CD4-positive, alpha-beta T cell (primary cell): ENCODE measurements at regions not wholly inside any gene's neighbourhood (a gene's known extent, or its start where the extent isn't known, plus 50 kb on each side); places are given as distances from the start of the nearest gene placed in this dataset.

ENCODE experiments used
- ATAC-seq: fragments of 200-7000 bp; cut with Tn5 transposase; one replicate; pipeline ENCODE4 v1.10.0; 2022; ENCODE audit warnings: mild to moderate bottlenecking; ENCODE audit not compliant: poor library complexity
- CTCF ChIA-PET: fragments of 350-600 bp; sonication (Branson Sonifier 250); formaldehyde crosslinking; loops from one replicate; lab custom pipeline; 2021; ENCODE audit warnings: antibody characterized with exemption, inconsistent platforms; lab: Charles Lee
- POLR2A ChIA-PET: fragments of 350-600 bp; sonication (Branson Sonifier 250); formaldehyde crosslinking; loops from one replicate; lab custom pipeline; 2021; ENCODE audit warnings: antibody characterized with exemption, inconsistent platforms; lab: Charles Lee
- DNase-seq, 14 experiments: peaks; one replicate each; pipeline ENCODE4 v3.0.0-alpha.2; 2013 to 2020; ENCODE audit warnings: mixed read lengths in 2 of 14
- H3K27ac ChIP-seq, 2 donors: one replicate each; pipeline versions ENCODE4 v1.5.1 to v1.7.0; 2013; ENCODE audit warnings: low read length in 2 of 2, low read depth in 1 of 2, mild to moderate bottlenecking in 1 of 2
- H3K27me3 ChIP-seq, 2 experiments: 1 replicate in 1 of 2; 2 replicates in 1 of 2; pipeline versions ENCODE4 v1.6.1 to v1.7.0; 2013; ENCODE audit warnings: low read length in 2 of 2, control low read depth in 1 of 2, mild to moderate bottlenecking in 1 of 2, moderate library complexity in 1 of 2; ENCODE audit not compliant: insufficient read depth in 2 of 2, control insufficient read depth in 1 of 2
- H3K36me3 ChIP-seq: one replicate; pipeline ENCODE4 v1.6.1; 2013; ENCODE audit warnings: low read length, control low read depth; ENCODE audit not compliant: insufficient read depth
- H3K4me1 ChIP-seq: one replicate; pipeline ENCODE4 v1.6.1; 2013; ENCODE audit warnings: low read length, control low read depth; ENCODE audit not compliant: insufficient read depth
- H3K4me3 ChIP-seq: one replicate; pipeline ENCODE4 v1.5.1; 2013; ENCODE audit warnings: mild to moderate bottlenecking, low read length, moderate library complexity
- H3K9me3 ChIP-seq, 2 experiments: 1 replicate in 1 of 2; 2 replicates in 1 of 2; pipeline versions ENCODE4 v1.6.1 to v1.7.0; 2013; ENCODE audit warnings: low read length in 2 of 2, mild to moderate bottlenecking in 2 of 2, control low read depth in 1 of 2, moderate library complexity in 1 of 2; ENCODE audit not compliant: control insufficient read depth in 1 of 2, insufficient read depth in 1 of 2
- H3K27ac Mint-ChIP-seq: one replicate; pipeline ENCODE4 v1.8.0; 2020; ENCODE audit warnings: mixed read lengths
- H3K27me3 Mint-ChIP-seq: one replicate; pipeline ENCODE4 v1.8.0; 2021; ENCODE audit warnings: mixed read lengths
- H3K36me3 Mint-ChIP-seq: one replicate; pipeline ENCODE4 v1.8.0; 2021; ENCODE audit warnings: low read depth, mixed read lengths
- H3K4me1 Mint-ChIP-seq: one replicate; pipeline ENCODE4 v1.8.0; 2021; ENCODE audit warnings: low read depth, mixed read lengths
- H3K4me3 Mint-ChIP-seq: one replicate; pipeline ENCODE4 v1.8.0; 2020; ENCODE audit warnings: mild to moderate bottlenecking, mixed read lengths
- H3K9me3 Mint-ChIP-seq: one replicate; pipeline ENCODE4 v1.8.0; 2020; ENCODE audit warnings: mixed read lengths
- CTCF ChIP-seq: fragments of 200-600 bp; IDR thresholded peaks from one replicate; pipeline ENCODE4 v1.8.0; 2022; ENCODE audit warnings: antibody characterized with exemption, mild to moderate bottlenecking
- intact Hi-C, 2 experiments: fragments of 100-400 bp; cut with DNase I in 1 of 2; cut with micrococcal nuclease in 1 of 2; formaldehyde crosslinking; loops; one replicate each; pipeline versions ENCODE4 v1.15.1 to v1.9.0; 2023 to 2025; cut with DNase I, micrococcal nuclease

DNA sequence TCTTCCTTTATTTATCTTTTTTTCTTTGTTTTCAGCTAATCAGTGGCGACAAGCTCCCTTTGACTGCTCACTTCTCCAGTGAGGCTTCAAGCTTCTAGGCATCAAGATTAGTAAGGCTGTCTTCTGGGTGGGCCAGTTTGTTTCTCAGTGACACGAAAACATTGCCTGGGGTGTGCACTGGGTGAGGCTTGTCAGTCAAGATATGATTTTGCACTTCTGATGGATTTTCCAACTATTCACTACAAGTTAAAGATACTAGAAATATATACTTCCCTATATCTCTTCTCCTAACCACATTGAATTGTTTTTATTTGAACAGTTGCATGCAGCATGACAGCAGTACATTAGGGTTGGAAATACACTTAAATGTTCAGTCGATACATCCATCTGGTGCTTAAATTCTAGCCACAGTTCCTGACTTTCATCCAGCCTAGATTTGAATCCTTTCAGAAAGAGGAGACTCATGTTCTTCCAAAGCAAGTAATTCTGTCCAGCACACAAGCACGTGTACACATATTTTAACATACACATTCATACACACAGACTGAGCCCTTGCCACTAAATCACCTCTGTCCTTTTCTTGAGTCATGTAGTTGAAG, 275.6 kb upstream of the NOVA1 start:
- ATAC-seq (no peak), DNase-seq (no peak)
- Mint-ChIP-seq H3K4me1 (no peaks in the 10 kb centered on the region), H3K27ac (no peak overlapping the region), H3K4me3 (no peak overlapping the region), H3K9me3 (peaks cover 20% of the 10 kb centered on the region), H3K27me3 (no peaks in the 10 kb centered on the region), H3K36me3 (no peaks in the 10 kb centered on the region)
- TF ChIP-seq CTCF = no peak
- H3K9me3 ChIP-seq = peaks cover 0 to 13% of the 10 kb centered on the region in 2 experiments
- H3K4me1 ChIP-seq = no peaks in the 10 kb centered on the region
- ChIA-PET CTCF (no interaction called here), POLR2A (no interaction called here)
- H3K27me3 ChIP-seq = no peaks in the 10 kb centered on the region
- no peaks in the 10 kb centered on the region for H3K36me3 ChIP-seq
- H3K27ac ChIP-seq = no peak overlapping the region
- no peak overlapping the region for H3K4me3 ChIP-seq
- intact Hi-C loops = no loop called here

- H3K36me3 ChIP-seq = no peaks in the 10 kb centered on the region
- peaks cover 9% of the 10 kb centered on the region for H3K9me3 Mint-ChIP-seq
- no peaks in the 10 kb centered on the region for H3K36me3 Mint-ChIP-seq
- no peak overlapping the region for H3K4me3 ChIP-seq
- no peak overlapping the region for H3K27ac Mint-ChIP-seq
- ATAC-seq = no peak
- H3K27me3 ChIP-seq = no peaks in the 10 kb centered on the region
- H3K27ac ChIP-seq = no peak overlapping the region
- peaks cover 5 to 12% of the 10 kb centered on the region in 2 experiments for H3K9me3 ChIP-seq
- DNase-seq = no peak
- intact Hi-C loops = no loop called here
- no peaks in the 10 kb centered on the region for H3K4me1 ChIP-seq
- no peaks in the 10 kb centered on the region for H3K27me3 Mint-ChIP-seq
- TF ChIP-seq CTCF = no peak
- CTCF ChIA-PET = no interaction called here
- no peaks in the 10 kb centered on the region for H3K4me1 Mint-ChIP-seq
- H3K4me3 Mint-ChIP-seq = no peak overlapping the region
- POLR2A ChIA-PET = no interaction called here
Measured at GRCh38 chr14:26887847-26888246, 290.0 kb upstream of the NOVA1 start.

DNA sequence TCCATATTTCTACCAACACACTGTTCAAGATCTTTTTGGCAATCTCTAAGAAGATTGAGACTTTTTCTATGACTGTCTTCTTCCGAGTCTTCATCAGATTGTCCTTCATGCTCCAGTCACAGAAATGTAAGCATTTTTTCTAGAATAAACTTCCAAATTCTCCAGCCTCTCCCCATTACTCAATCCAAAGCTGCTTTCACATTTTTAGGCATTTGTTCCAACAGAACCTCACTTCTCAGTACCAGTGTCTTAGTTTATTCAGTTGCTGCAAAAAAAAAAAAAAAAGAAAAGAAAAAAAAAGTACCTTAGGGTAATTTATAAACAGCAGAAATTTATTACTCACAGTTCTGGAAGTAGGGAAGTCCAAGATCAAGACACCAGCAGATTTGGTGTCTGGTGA, 290.8 kb upstream of the NOVA1 start:
- Mint-ChIP-seq H3K27me3 (no peaks in the 10 kb centered on the region), H3K9me3 (peaks cover 9% of the 10 kb centered on the region), H3K4me1 (no peaks in the 10 kb centered on the region), H3K4me3 (no peak overlapping the region), H3K36me3 (no peaks in the 10 kb centered on the region), H3K27ac (no peak overlapping the region)
- no peak for ATAC-seq
- H3K4me3 ChIP-seq = no peak overlapping the region
- H3K27me3 ChIP-seq = no peaks in the 10 kb centered on the region
- H3K4me1 ChIP-seq = no peaks in the 10 kb centered on the region
- no peaks in the 10 kb centered on the region for H3K36me3 ChIP-seq
- intact Hi-C loops = no loop called here
- POLR2A ChIA-PET = no interaction called here
- peaks cover 5 to 12% of the 10 kb centered on the region in 2 experiments for H3K9me3 ChIP-seq
- H3K27ac ChIP-seq = no peak overlapping the region
- CTCF ChIA-PET = no interaction called here
- DNase-seq = no peak
- TF ChIP-seq CTCF = no peak
